HG03354 (cell line): ENCODE measurements at regions not wholly inside any gene's neighbourhood (a gene's known extent, or its start where the extent isn't known, plus 50 kb on each side); places are given as distances from the start of the nearest gene placed in this dataset.

Source experiments
- ATAC-seq: cut with Tn5 transposase; IDR thresholded peaks from one replicate; pipeline ENCODE4 v1.9.1; 2021; ENCODE audit warnings: mild to moderate bottlenecking; ENCODE audit not compliant: unreplicated experiment, poor library complexity, severe bottlenecking

DNA sequence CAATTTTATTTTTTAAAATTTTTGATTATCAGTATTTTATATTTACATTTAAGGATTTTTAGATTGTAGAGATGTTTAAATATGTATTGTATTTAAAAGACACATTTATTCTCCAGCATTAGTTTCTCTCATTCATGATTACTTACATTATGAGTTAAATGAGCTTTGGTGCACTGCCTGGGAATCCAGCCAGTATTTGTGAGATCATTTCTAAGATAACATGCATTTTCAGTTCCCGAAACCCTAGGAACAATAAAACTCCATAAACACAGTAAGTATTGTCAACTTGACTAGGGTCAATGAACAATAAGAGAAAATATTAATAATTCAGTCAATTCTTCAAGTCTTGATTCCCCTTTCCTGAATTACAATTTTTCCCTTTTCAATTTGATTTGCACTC, 403.3 kb downstream of the PLK2 start:
- no peak for ATAC-seq

DNA sequence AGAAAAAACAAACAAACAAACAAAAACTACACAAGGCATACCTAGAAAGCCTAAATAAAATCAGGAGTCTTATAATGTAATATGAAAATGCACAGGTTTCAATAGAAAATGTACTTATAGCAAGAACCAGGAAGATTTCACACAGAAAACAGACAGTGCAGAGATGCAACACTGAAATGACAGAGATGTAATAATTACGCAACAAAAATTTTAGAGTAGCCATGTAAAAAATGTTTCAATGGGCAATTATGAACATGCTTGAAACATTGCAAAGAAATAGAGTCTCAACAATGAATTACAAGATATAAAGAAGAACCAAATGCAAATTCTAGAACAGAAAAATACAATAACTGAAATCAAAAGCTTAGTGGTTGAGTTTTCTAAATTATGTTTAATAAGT, 405.9 kb downstream of the PLK2 start:
- no peak for ATAC-seq

DNA sequence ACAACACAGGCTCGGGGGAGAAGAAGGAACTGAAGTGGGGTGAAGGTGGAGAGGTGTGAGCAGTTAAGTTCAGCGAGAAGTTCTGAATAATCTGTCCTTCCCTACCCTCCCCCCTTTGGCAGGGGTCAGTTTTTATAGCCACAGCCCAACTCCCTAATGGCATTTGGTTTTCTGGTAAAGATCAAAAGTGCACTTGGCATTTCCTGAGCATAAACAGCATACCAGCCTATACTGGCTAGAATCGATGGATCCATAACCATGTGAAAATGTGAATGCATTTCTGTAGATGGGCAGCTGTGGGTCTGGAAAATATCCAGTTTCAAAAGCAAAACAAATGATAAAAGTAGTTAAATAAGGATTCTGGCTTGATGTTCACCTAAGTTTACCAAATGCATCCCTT, 410.9 kb downstream of the PLK2 start:
- ATAC-seq = no peak

DNA sequence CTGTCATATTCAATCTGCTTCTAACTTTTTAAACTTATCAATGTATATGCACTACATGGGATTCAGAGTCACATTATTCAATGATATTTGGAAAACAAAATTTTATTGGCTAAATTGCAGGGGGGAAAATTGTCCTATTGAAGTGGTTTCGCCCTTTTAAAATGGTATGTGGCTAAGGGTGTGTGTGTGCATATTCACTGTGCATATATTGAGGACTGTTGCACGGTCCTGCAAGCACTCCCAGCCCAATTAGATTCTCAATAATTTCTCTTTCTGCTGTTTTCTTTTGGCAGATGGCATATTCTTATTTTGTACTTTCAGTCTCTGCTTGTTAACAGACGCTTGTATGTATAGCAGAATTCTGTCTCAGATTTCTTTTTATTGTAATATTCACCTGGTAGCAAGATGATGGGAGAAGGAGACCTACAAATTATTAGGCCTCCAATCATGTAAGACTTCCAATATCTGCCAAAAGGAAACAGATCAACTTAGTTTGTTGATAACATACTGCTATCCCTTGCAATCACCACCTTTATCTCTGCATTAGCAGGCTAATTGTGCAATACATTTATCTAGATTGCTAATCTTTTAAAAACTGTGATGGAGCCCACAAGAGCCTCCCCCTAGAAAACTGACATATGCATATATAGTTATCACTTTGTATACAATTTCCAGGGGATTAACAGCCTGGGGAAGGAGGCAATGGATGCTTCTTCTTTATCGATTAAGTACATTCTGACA, 411.5 kb downstream of the PLK2 start:
- ATAC-seq = no peak

DNA sequence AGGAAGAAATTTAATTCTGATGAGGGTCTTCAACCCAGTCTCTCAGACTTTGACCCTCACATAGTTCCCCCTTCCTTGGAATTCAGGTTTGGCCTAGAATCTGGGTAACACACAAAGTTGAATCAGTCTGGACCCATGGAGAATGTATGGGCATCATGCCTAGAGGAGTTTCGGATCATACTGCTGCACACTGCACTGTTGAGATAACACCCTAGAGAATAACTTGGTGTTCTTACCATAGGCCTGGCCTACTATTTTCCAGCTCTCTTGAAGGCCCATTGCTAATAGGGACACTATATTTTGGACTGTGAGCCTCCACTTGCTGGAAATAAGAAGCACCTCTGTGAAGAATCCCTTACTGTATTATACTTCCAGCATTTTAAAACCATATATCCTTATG, 413.5 kb downstream of the PLK2 start:
- ATAC-seq = no peak

DNA sequence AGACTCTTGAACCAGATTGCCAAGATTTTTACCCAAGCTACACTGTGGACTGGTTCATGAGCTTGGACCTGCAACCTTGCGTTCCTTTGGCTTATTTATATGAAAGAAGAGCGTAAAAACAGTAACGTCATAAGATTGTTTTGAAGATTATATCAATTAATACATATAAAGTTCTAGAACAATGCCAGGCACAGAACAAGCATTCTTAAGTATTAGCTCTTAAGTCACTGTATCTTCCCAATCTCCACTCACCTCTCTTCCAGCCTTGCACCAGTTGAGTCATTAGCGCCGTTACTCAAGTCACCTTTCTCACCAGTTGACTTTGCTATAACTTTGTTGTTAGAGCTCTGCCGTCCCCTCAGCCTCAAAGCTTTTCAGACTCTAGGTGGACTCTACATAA, 415.7 kb downstream of the PLK2 start:
- ATAC-seq = no peak

DNA sequence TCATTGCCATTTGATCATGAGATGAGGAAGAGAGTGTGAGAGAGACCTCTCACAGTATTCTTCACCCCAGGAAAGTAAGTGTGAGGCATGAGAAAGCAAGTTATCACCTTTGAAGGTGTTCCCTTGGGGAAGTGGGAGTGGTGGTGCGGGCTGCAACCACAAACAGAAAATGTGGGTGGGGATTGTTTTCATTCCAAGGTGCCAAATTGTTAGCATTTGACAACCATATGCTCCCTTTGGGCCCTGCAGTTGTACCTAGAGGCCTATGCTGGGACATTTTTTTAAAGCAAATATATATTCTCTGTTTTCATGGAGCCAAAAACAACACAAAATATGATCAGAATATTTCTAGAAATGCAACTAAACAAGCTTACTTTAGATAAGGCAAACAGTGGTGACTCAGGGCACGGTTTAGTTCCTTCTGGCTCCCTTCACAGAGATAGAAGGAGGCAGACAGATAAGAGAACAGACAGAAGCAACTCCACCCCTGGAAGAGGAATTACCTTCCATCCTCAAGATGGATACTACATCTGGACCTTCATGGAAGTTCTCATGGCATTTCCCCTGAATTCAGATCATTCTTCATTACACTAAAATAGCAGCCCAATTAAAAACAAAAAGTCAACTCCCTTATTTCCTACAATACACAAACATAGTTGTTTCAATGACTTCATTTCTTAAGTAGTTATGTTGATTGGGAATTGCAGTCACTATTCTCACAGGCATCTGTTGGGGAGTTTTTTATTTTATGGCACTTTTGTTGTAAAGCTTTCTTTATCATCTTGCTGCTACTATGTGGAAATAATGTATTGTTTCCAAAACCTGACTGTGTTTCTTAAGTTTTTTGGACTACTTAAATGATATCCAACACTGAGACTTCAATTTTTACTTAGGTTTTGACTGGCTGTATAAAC, 416.6 kb downstream of the PLK2 start:
- ATAC-seq = no peak

DNA sequence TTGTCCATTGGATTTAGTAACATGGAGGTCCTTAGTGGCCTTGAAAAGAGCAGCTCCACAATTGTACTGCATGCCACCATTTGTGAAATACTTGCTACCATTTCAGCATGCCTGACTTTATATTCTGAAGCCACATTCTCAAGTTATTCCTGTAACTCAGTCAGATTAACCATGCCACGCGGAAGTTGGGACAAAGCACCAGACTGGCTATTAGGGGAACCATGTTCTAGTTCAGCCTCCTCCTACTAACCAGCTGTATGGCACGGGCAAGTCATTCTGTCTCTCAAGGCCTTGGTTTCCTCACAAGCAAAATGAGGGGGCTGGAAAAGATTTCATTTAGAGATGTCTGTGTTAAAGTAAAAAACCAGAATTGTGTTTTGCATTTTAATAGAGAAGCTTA, 418.0 kb downstream of the PLK2 start:
- no peak for ATAC-seq

DNA sequence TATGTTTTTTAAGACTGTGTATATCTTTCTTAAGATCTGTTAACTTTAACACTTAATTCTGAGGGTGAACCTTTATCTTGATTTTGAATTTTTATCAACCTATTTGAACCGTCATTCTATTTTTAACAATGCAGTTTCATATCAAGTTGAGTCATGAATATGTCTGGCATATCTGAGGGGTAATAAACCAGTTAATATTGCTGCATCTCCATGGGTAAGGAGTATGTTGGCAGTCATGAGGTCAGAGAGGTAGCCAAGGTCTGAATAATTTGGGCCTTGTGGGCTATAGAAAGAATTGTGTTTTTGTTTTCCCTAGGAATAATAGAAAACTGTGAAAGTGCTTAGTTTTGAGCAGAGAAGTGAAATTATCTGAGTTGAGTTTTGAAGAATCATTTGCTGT, 419.0 kb downstream of the PLK2 start:
- no peak for ATAC-seq

DNA sequence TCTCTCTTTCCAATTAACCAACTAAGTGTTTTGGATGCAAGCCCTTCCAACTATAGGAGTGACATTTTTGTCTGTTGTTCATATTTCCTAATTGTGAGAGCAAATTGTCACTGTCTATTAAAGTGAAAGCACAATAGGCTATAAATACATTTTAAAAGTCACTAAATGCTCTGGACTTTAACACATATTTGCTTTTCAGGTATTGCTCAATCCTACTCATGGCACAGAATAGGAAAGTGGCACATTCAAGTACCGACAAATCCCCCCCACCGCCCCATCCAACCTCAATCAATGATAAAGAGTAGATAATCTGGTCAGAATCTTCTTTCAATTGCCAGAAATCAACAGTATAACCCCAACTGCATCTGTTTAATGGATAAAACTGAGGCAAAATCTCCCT, 419.8 kb downstream of the PLK2 start:
- no peak for ATAC-seq

DNA sequence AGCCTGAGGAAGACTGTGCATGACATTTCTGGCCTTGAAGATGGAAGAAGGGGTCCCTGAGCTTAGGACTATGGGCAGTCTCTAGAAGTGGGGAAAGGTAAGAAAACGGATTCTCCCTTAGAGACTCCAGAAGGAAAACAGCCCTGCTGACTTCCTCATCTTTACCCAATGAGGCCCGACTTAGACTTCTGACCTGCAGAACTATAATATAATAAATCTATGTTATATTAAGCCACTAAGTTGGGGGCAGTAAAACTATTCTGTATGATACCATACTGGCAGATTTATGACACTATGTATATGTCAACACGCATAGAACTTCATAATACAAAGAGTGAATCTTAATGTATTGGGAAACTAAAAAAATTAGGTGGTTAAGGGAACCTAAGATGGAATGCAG, 422.0 kb downstream of the PLK2 start:
- no peak for ATAC-seq

DNA sequence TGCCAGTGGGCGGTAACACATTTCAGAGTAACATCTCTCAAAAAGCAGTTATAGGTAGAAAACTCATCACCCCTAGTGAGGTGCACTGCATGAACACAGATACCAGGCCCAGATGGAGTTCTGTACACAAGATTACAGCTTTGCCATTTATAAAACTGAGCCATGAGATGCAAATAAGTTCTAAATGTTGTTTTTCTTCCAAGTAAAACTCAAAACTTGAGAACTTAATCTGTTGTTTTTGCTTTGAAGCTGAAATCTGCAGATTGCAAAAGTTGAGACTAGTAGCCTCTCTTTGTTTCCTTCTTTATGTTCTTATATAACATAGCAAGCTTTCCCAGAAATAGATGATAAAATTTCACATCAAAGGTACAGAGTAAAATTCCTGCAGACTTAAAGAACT, 434.1 kb downstream of the PLK2 start:
- ATAC-seq = no peak

DNA sequence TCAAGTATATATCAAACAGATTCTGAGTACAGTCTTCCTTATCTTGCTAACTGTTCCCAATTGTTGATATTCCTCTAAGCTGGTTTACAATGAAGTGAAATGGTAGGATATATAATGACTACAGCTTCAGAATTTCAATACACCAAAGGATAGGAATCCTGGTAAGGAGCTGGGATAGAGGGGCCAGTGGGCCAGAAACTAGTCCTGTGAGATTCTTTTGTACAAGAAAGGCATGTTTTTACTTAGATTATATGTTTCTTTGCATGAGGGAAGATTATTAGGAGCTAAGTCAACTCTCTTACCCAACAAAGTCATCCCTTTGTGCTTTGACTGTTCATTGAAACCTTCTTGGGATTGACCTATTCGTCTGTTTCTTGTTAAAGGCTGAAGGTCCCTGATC, 435.7 kb downstream of the PLK2 start:
- ATAC-seq = no peak

DNA sequence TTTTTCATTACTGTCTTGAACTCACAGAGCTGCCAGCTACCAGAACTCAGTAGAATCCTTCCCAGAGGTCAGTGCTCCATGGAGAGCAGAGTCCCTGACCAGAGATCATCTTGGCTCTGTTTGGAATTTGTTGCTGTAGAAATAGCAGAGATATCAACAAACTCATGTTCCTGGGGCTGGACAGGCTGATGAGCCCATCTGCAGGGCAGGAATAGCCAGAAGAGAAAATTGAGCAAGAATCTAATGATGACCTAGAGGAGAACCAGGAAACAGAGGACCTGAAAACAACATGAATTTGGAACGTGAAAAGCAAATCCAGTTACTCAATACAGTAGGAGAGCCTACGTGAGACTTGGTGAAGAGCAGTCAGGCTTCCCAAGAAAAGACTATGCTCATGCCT, 437.8 kb downstream of the PLK2 start:
- ATAC-seq = no peak

DNA sequence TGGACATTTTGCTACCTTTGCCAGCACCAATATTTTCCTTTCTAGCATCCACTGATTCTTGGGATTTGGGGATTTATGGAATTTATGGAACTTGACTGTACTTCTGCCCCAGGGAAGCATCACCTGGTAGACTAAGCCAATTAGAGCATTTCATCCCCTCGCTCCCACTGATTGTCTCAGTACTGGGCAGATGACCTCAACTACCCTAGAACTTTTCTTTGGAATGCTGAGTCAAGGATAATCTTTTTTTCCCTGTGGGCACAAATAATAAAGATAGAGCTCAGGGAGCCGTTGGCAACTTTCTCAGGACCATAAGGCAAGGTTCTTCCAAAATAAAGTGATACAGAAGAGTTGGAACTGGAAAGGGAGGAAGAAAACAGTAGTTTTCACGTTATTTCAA, 438.4 kb downstream of the PLK2 start:
- ATAC-seq = no peak

DNA sequence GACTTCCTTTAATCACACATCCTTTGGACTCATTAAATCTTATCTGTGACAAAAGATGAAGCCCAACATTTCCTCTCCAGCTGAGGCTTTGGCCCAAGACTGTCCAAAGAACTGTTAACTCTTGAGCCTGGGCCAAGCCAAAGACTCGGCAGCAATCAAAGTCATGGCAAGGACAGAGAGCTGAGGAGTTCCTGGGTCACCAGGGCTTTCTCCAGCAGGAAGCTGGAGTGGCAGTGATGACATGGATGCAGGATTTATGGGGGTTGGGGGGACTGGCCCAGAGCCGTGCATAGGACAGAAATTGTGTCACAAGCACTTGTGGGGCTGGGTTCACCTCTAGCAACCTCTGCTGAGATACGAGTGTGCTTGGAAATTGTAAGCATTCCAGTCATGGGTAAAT, 440.3 kb downstream of the PLK2 start:
- ATAC-seq = no peak

DNA sequence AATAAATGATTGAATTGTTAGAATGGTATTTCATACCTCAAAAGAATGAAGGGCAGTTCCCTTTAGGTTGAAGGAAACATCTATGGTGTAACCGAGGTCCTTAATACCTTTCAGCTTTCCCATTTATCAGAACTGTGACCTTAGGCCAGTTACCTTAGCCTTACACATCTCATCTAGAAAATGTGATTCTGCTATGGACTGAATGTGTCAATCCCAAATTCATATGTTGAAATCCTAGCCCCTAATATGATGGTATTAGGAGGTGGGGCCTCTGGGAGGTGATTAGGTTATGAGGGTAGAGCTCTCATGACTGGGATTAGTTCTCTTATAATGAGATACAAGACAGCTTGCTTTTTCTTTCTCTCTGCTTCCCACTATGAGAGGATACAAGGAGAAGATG, 441.9 kb downstream of the PLK2 start:
- no peak for ATAC-seq

DNA sequence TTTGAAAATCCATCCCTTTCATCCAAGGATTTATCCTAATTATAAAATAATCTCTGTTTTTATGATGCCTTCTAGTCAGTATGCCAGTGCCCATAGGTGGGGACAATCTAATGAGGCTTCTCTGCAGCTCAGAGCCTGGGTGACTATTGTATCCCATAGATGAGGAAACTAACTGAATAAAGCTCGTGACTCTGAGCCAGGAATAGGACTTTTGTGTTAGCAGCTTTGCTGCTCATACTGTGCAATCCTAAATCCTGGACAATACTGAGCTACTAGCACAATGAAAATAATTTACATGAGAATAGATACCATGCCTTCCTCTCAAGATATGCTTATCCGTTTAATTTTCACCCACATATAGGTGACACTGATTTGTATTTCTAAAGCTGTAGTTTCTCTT, 443.0 kb downstream of the PLK2 start:
- ATAC-seq = no peak

DNA sequence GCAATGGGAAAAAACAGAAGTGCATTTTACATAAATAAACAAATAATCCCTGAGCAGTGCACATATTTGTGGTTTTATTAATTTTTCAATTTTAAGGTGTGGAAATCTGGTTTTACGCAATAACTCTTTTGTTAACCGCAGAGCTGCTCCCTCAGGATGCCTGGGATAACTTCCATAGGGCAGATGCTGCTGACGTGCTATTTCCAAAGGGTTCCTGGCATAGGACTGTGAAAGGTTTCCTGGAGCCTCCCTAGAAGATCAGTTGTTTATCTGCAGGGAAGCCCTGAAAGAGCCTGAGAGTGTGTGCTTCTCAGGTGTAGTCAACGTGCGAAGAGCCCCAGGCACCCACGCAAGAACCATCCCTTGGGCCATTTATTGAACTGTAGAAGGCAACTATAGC, 443.5 kb downstream of the PLK2 start:
- no peak for ATAC-seq

DNA sequence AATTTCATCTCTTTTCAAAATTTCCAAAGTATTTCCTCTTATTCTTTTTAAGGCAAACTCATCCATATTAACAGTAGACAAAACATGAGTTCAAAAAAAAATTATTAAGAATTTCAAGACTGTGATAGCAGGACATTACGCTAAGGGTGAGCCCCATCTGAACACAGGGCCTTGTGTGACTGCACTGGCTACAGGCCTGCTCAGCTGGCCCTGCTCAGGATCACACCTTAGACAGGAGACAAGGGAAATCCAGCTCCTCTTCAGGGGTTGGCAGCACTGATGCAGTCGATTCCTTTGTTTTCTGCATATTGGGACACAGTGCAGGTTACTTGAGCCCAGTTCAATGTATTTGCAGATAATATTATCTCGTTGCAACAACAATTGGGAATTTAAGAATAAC, 444.7 kb downstream of the PLK2 start:
- ATAC-seq = no peak

DNA sequence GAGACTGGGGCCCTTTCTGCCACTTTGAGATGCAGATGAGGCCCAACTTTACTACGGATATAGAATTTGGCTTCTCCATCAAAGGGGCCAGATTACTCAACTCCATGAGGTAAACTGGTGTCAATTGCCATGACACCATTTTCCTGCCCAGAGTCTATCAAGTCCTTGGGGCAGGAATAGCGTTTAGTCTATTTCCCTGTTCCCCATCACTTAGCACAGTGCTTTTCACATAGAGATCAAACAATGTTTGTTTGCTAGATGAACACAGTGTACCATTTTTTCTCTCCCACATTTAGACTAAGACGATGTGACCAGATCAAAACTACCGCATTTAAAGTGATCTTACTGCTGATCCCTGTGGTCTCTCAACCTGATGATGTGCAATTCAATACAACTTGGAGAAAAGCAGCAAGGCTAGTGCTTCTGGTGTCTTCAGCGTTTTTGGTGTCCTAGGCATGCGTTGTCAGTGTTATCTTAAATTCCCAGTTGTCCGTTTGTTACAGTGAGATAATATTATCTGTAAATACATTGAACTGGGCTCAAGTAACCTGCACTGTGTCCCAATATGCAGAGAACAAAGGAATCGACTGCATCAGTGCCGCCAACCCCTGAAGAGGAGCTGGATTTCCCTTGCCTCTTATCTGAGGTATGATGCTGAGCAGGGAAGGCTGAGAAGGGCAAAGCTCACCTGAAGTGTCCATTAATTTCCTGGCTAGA, 446.2 kb downstream of the PLK2 start:
- no peak for ATAC-seq
